HAP-1 (cell line): ENCODE measurements at regions not wholly inside any gene's neighbourhood (a gene's known extent, or its start where the extent isn't known, plus 50 kb on each side); places are given as distances from the start of the nearest gene placed in this dataset.

ENCODE experiments used
- DNase-seq, 2 experiments: peaks; one replicate each; pipeline ENCODE4 v3.0.0-alpha.2; 2016 to 2020; ENCODE audit warnings: low spot score in 2 of 2
- H3K27me3 ChIP-seq: fragments of 250-450 bp; sonication (Bioruptor Pico); 2 replicates; pipeline ENCODE4 v1.5.1; 2020; ENCODE audit warnings: low read depth, mild to moderate bottlenecking, moderate library complexity
- H3K36me3 ChIP-seq: fragments of 250-450 bp; sonication (Bioruptor Pico); replicated peaks from 2 replicates; pipeline ENCODE4 v1.5.1; 2020; ENCODE audit warnings: mild to moderate bottlenecking
- H3K4me1 ChIP-seq: fragments of 250-450 bp; sonication (Bioruptor Pico); 2 replicates; pipeline ENCODE4 v1.5.1; 2020; ENCODE audit warnings: mild to moderate bottlenecking
- H3K4me3 ChIP-seq: fragments of 250-450 bp; sonication (Bioruptor Pico); 2 replicates; pipeline ENCODE4 v1.5.1; 2020; ENCODE audit warnings: mild to moderate bottlenecking, moderate library complexity
- H3K9me3 ChIP-seq: fragments of 250-450 bp; sonication (Bioruptor Pico); 2 replicates; pipeline ENCODE4 v1.5.1; 2020; ENCODE audit warnings: mild to moderate bottlenecking, moderate library complexity
- in situ Hi-C: fragments of 300-500 bp; cut with MboI; formaldehyde crosslinking; loops from 3 replicates; pipeline ENCODE4 v1.14.3; 2020; ENCODE audit warnings: low sequenced_read_pairs, inconsistent platforms, mixed read lengths

DNA sequence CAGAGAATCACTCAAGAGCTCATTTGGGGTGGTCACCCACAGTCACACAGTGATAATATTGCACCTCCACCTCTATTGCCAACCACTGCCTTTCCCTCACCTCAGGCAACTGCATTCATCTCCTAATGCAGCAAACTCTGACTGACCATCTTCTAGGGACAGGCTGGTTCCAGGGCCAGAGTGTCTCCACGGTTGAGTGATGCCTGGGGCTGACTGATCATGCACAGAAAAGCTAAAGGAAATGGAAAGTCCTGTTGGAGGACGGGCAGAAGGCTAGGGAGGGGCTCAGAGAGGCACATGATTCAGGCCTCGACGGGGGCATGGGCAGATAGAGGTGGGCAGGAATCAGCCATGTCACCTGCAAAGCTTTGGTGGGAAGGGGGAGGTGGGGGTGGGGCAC lies 127.1 kb upstream of the TNS3 start:
- no peaks in the 10 kb centered on the region for H3K27me3 ChIP-seq
- no peaks in the 10 kb centered on the region for H3K36me3 ChIP-seq
- H3K4me3 ChIP-seq: no peak overlapping the region
- H3K4me1 ChIP-seq: no peaks in the 10 kb centered on the region
- H3K9me3 ChIP-seq: no peaks in the 10 kb centered on the region
- DNase-seq: no peak
- in situ Hi-C loops: no loop called here

DNA sequence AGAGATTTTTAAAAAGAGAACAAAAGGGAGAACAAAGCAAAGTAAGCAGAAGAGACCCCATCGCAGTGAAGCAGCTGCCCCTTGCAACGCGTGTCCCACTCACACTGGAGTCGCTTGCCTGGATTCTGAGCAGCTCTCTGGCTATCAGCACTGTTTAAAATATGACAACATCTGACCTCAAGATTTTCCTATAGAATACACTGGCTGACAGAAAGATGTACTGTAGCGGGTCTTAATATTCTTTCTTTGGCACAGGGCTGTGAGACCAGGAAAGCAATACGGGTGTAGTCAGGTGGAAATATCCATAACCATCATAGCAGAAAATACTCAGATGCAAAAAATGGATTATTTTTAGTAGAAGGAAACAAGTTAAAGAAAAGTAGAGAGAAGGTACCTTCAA lies 125.7 kb upstream of the TNS3 start:
- Histone ChIP-seq H3K4me1 (no peaks in the 10 kb centered on the region), H3K4me3 (no peak overlapping the region), H3K9me3 (no peaks in the 10 kb centered on the region), H3K27me3 (no peaks in the 10 kb centered on the region), H3K36me3 (no peaks in the 10 kb centered on the region)
- DNase-seq: no peak
- in situ Hi-C loops: no loop called here

DNA sequence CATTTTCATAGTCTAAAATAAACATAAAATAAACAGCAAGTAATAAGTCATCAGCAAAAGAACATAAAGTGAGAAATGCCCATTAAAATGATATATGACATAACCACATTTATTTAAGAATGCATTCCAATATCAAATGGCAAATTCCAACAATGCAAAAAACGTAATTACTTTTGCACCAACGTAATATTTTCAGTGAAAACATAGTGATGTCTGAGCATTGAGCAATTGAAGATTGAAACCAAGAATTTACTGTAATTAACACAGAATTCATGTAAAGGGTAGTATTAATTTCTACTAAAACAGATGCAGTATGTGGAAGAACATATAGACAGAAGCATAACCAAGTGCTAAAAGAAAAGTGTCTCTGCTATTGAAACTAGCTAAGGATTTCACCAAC lies 123.0 kb upstream of the TNS3 start:
- no peaks in the 10 kb centered on the region for H3K27me3 ChIP-seq
- H3K36me3 ChIP-seq: no peaks in the 10 kb centered on the region
- H3K9me3 ChIP-seq: no peaks in the 10 kb centered on the region
- no peaks in the 10 kb centered on the region for H3K4me1 ChIP-seq
- no peak for DNase-seq
- in situ Hi-C loops: no loop called here
- H3K4me3 ChIP-seq: no peak overlapping the region

DNA sequence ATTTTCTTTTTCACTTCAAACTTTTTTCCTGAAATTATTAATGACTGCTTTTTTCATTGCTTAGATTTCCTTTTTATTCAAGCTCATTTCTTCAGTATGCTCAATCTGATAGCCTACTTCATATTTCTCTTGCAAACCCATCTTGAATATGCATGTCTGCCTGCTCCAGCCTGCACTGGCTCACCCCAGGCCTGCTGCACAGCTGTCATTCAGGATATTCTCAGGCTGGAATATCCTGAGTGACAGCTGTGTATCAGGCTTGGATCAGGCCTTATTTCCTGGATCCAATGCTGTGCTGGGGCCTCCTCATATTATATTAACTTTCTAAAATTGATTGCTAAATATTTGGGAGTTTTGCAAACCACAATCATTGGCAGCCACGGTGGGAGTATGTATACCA lies 120.2 kb upstream of the TNS3 start:
- no peaks in the 10 kb centered on the region for H3K36me3 ChIP-seq
- no peak for DNase-seq
- H3K4me3 ChIP-seq: no peak overlapping the region
- no peaks in the 10 kb centered on the region for H3K9me3 ChIP-seq
- no peaks in the 10 kb centered on the region for H3K27me3 ChIP-seq
- no peaks in the 10 kb centered on the region for H3K4me1 ChIP-seq
- in situ Hi-C loops: no loop called here

DNA sequence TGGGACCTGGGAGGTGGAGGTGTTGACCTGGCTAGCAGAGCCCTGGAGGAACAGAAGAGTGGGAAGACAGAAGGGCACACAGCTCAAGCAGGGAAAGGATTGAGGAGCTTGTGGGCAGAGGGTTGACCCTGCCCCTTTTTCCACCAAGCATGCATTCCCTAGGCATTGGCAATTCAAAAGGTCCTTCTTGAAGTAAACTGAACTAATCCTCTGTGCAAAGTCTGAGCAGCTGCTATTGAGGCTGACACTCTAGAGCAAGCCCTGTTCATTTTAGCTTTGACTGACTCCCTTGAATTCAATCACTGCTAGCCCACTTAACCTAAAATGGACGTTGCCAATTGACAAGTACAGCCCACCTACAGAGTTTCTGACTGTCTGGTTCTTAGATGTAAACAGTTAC lies 116.5 kb upstream of the TNS3 start:
- Histone ChIP-seq H3K4me3 (no peak overlapping the region), H3K4me1 (no peaks in the 10 kb centered on the region), H3K36me3 (no peaks in the 10 kb centered on the region), H3K27me3 (no peaks in the 10 kb centered on the region), H3K9me3 (no peaks in the 10 kb centered on the region)
- no peak for DNase-seq
- in situ Hi-C loops: no loop called here

DNA sequence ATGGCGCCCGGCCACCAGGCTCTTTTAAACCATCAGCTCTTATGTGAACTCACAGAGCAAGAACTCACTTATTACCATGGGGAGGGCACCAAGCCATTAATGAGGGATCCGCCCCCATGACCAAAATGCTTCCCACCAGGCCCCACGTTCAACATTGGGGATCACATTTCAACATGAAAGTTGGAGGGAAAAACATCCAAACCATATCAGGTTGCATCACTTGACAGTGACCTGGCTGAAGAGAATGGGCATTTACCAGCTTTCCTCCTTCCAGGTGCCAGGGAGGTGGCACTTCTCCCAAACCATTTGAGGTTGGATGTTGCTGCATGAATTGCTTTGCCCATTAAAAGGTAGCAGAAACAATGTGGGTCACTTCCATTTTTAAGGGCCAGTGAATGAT lies 115.6 kb upstream of the TNS3 start:
- H3K27me3 ChIP-seq: no peaks in the 10 kb centered on the region
- H3K4me3 ChIP-seq: no peak overlapping the region
- H3K4me1 ChIP-seq: no peaks in the 10 kb centered on the region
- no peaks in the 10 kb centered on the region for H3K9me3 ChIP-seq
- in situ Hi-C loops: no loop called here
- DNase-seq: no peak
- H3K36me3 ChIP-seq: no peaks in the 10 kb centered on the region

DNA sequence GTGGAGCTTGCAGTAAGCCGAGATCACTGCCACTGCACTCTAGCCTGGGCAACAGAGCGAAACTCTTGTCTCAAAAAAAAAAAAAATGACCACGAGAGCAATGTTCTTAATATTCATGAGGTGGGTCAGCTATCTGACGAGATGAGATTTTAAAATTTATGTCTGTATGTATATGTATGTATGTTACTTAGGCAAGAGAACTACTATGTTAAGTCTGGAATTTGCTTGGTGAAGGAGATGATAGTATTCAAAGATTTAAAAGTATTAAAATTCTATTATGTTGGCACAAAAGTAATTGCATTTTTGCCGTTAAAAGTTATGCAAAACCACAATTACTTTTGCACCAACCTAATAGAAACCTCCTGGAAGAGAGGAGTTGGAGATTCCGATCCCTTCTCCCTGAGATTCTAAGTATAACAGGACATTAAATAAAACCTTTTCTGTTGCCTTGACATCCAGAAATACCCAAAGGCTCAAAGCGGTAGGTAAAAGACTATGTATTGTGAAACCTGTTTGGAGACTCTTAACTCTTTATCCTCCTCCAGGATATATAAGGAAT lies 114.3 kb upstream of the TNS3 start:
- Histone ChIP-seq H3K36me3 (no peaks in the 10 kb centered on the region), H3K9me3 (no peaks in the 10 kb centered on the region), H3K27me3 (no peaks in the 10 kb centered on the region), H3K4me3 (no peak overlapping the region), H3K4me1 (no peaks in the 10 kb centered on the region)
- no peak for DNase-seq
- in situ Hi-C loops: no loop called here

DNA sequence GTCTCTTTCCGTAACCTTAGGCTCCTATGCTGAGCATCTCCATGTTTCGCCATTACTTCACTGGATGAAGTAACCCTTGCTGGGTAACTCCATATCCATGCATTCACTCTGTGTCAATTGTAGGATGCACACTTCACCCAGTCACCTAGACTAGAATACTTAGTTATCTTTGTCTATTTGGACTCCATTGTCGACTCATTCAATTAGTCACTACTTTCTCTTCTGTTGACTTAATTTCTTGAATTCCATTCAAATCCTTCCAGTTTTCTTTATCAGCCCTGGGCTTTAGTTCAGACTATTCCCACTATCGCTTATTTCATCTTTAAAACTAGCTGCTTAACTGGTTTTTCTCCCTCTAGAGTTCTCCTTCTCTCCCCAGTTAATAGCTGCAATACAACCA lies 111.3 kb upstream of the TNS3 start:
- Histone ChIP-seq H3K27me3 (no peaks in the 10 kb centered on the region), H3K36me3 (no peaks in the 10 kb centered on the region), H3K4me3 (no peak overlapping the region), H3K9me3 (no peaks in the 10 kb centered on the region), H3K4me1 (no peaks in the 10 kb centered on the region)
- no peak for DNase-seq
- in situ Hi-C loops: no loop called here

DNA sequence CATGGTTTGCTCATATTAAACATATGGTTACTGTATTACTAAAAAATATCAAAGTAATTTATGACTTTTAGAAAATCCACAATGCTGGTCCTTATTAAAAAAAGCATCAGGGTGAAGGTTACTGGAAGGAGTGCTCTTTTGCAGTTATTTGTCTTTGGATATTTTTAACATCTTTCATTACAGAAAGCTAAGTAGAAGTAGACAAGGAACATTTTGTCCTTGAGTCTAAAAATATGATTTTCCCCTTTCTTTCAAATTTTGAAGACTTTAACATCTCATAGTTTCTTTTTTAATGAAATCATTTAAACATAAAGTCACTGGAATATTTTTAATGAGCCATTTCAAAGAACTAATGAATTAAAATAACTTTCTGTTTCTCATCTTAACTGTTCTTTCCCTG lies 110.1 kb upstream of the TNS3 start:
- no peaks in the 10 kb centered on the region for H3K27me3 ChIP-seq
- DNase-seq: no peak
- H3K4me1 ChIP-seq: no peaks in the 10 kb centered on the region
- H3K4me3 ChIP-seq: no peak overlapping the region
- H3K9me3 ChIP-seq: no peaks in the 10 kb centered on the region
- H3K36me3 ChIP-seq: no peaks in the 10 kb centered on the region
- in situ Hi-C loops: no loop called here

DNA sequence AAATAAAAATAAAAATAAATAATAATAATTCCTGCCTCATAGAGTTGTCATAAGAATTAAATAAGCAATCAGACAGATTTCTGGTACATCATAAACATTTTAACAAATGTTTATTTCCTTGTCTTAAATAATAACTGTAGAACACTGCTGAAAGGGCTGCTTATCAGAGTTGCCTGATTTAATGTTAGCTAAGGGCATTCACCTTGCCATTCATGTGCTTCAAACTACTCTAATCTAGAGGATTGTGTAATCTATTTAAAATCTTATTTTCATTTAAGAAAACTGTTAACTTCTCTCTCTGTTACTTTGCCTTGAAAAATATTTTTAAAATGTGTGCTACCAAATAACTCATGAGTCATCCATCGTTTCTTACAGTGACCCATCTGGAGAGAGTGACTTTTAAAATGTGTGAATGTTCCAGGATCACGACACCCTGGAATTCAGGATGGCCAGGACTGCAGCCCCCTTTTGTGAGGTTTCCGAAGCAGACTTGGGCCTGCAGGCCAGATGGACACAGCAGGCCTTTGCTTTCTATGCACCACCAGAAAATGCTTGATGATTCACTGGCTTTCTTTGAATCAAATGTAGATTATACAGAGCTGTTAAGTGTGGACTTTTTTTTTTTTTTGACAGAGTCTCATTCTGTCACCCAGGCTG lies 109.1 kb upstream of the TNS3 start:
- Histone ChIP-seq H3K4me3 (no peak overlapping the region), H3K4me1 (no peaks in the 10 kb centered on the region), H3K9me3 (no peaks in the 10 kb centered on the region), H3K27me3 (no peaks in the 10 kb centered on the region), H3K36me3 (no peaks in the 10 kb centered on the region)
- no peak for DNase-seq
- in situ Hi-C loops: no loop called here

DNA sequence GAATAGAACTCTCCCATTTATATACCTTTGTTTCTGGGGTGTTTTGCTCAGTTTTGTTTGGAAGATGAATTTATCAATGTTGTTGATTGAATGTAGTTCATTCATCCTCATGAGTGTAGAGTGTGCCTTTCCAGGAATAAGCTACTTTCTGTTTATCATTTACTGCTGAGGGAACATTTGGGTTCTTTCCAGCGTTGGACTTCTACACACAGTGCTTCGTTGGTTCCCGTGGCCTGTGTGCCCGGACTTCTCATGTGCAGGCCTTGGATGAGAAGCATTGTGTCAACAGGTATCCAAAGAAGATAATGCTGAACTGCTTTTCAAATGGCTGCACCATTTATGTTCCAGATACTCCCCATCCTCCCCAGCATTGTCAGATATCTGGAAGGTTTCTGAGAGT lies 107.6 kb upstream of the TNS3 start:
- DNase-seq: no peak
- no peaks in the 10 kb centered on the region for H3K9me3 ChIP-seq
- in situ Hi-C loops: no loop called here
- H3K4me3 ChIP-seq: no peak overlapping the region
- H3K4me1 ChIP-seq: no peaks in the 10 kb centered on the region
- H3K27me3 ChIP-seq: no peaks in the 10 kb centered on the region
- no peaks in the 10 kb centered on the region for H3K36me3 ChIP-seq

DNA sequence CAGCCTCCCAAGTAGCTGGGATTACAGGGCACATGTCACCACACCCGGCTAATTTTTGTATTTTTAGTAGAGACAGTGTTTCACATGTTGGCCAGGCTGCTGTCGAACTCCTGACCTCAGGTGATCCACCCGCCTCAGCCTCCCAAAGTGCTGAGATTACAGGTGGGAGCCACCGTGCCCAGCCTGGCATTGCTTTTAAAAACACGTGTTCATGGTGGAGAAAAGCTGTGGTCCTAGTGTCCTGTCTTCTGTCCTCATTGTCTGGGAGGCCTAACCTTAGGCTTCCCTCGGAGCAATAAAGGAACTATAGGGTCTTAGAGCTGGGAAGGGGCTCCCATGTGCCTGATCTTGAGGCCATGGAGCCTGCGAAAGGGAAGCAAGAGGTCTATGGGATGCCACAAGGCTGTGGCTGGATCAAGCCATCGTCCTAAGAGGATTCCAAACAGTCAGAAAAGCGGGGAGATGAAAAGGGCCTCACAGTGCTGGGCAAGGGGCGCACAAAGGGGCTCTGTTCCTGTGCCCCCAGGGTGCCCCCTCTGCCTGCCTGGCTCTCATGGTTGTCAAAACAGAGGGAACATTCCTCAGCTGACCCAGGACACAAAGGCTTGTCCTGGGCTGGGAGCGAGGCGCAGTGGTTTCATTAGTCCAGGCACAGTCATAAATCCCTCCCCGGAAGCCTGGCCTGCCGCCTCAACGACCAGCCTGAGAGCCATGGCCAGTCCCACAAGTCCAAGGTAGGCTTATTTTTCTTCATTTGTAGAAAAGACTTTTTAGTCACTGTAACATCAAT lies 106.6 kb upstream of the TNS3 start:
- no peak for DNase-seq
- in situ Hi-C loops: no loop called here

DNA sequence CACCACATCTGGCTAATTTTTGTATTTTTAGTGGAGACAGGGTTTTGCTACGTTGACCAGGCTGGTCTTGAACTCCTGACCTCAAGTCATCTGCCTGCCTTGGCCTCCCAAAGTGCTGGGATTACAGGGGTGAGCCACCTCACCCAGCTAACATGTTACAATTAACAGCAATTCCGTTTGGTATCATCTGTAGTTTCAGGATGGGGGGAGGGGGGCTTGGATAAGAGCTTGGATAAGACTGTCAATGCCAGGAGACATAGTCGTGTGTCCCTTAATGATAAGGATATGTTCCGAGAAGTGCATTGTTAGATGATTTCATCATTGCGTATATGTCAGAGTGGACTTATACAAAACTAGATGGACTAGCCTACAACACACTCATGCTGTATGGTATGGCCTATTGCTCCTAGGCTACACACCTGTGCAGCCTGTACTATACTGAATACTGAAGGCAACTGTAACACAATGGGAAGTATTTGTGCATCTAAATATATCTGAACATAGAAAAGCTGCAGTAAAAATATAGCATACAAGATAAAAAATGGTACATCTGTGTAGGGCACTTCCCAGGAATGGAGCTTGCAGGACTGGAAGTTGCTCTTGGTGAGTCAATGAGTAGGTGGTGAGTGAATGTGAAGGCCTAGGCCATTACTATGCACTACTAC lies 103.9 kb upstream of the TNS3 start:
- in situ Hi-C loops: no loop called here
- H3K9me3 ChIP-seq: no peaks in the 10 kb centered on the region
- H3K27me3 ChIP-seq: no peaks in the 10 kb centered on the region
- H3K4me1 ChIP-seq: peaks cover 1% of the 10 kb centered on the region
- no peak for DNase-seq
- H3K4me3 ChIP-seq: no peak overlapping the region
- no peaks in the 10 kb centered on the region for H3K36me3 ChIP-seq

More for the DNA sequence above, 106.6 kb upstream of the TNS3 start:
- no peaks in the 10 kb centered on the region for H3K27me3 ChIP-seq
- H3K36me3 ChIP-seq: no peaks in the 10 kb centered on the region
- H3K4me3 ChIP-seq: no peak overlapping the region
- no peaks in the 10 kb centered on the region for H3K9me3 ChIP-seq
- H3K4me1 ChIP-seq: no peaks in the 10 kb centered on the region

DNA sequence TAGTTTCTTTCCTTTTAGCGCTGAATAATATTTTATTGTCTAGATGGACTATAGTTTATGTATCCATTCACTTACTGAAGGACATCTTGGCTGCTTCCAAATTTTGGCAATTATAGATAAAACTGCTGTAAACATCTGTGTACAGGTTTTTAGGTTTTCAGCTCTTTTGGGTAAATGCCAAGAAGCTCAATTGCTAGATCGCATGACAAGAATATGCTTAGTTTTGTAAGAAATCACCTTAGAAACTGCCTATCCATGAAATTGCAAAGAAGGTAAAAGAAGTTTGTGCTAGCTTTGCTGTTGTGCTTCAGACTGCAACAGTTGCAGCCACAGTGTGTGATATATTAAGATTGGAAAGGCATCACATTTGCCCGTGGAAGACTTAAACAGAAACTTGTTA lies 103.2 kb upstream of the TNS3 start:
- no peaks in the 10 kb centered on the region for H3K36me3 ChIP-seq
- H3K4me3 ChIP-seq: no peak overlapping the region
- H3K4me1 ChIP-seq: peaks cover 5% of the 10 kb centered on the region
- H3K27me3 ChIP-seq: no peaks in the 10 kb centered on the region
- DNase-seq: no peak
- H3K9me3 ChIP-seq: no peaks in the 10 kb centered on the region
- in situ Hi-C loops: no loop called here
